T47D (cell line): ENCODE measurements at regions not wholly inside any gene's neighbourhood (a gene's known extent, or its start where the extent isn't known, plus 50 kb on each side); places are given as distances from the start of the nearest gene placed in this dataset.
A peak's percentile ranks its signal among the peaks of the same experiment; 100 is the strongest.

Experiments used
- DNase-seq, 2 experiments: peaks; one replicate each; pipeline versions ENCODE4 v3.0.0 to v3.0.0-alpha.2; 2011 to 2012; ENCODE audit warnings: low read depth in 1 of 2, low spot score in 1 of 2
- JUND ChIP-seq: IDR thresholded peaks from 2 replicates; pipeline ENCODE4 v1.6.1; 2012; ENCODE audit warnings: low read depth
- in situ Hi-C: cut with HindIII; loops from 2 replicates; pipeline ENCODE4 v1.10.0; 2016; ENCODE audit warnings: low sequenced_read_pairs, low pct_unique_long_range_greater_than_20kb

GRCh38 chr10:60508831-60509230 is 119.2 kb upstream of the ANK3 start:
- in situ Hi-C loops = no loop called here
- DNase-seq = peak in 1 of 2 experiments; percentile 7
- no peak for TF ChIP-seq JUND

- TF ChIP-seq JUND = no peak
- in situ Hi-C loops = no loop called here
- no peak for DNase-seq
Measured at GRCh38 chr10:60508037-60508436, 118.4 kb upstream of the ANK3 start.

- no peak for TF ChIP-seq JUND
- in situ Hi-C loops = no loop called here
Measured at GRCh38 chr10:60502621-60503020, 112.9 kb upstream of the ANK3 start.

GRCh38 chr10:60498985-60499384 is 109.3 kb upstream of the ANK3 start:
- in situ Hi-C loops = no loop called here

More at GRCh38 chr10:60502621-60503020, 112.9 kb upstream of the ANK3 start:
- DNase-seq = no peak

GRCh38 chr10:60497364-60497763 is 107.7 kb upstream of the ANK3 start:
- in situ Hi-C loops = no loop called here
- DNase-seq = no peak
- no peak for TF ChIP-seq JUND

More at GRCh38 chr10:60498985-60499384, 109.3 kb upstream of the ANK3 start:
- no peak for TF ChIP-seq JUND
- no peak for DNase-seq

GRCh38 chr10:60496181-60496580 is 106.5 kb upstream of the ANK3 start:
- in situ Hi-C loops = no loop called here
- TF ChIP-seq JUND = no peak
- DNase-seq = no peak

GRCh38 chr10:60495338-60496055 is 105.8 kb upstream of the ANK3 start:
- DNase-seq = no peak
- no peak for TF ChIP-seq JUND
- in situ Hi-C loops = no loop called here

GRCh38 chr10:60494774-60495173 is 105.1 kb upstream of the ANK3 start:
- no peak for DNase-seq
- in situ Hi-C loops = no loop called here
- TF ChIP-seq JUND = no peak

- in situ Hi-C loops = no loop called here
- TF ChIP-seq JUND = no peak
- no peak for DNase-seq
Measured at GRCh38 chr10:60491162-60491561, 101.5 kb upstream of the ANK3 start.

GRCh38 chr10:60490013-60490412 is 100.3 kb upstream of the ANK3 start:
- TF ChIP-seq JUND = no peak
- in situ Hi-C loops = no loop called here
- DNase-seq = no peak

- in situ Hi-C loops = no loop called here
- no peak for DNase-seq
- no peak for TF ChIP-seq JUND
Measured at GRCh38 chr10:60488111-60488669, 98.5 kb upstream of the ANK3 start.

GRCh38 chr10:60487543-60487942 is 97.9 kb upstream of the ANK3 start:
- TF ChIP-seq JUND = no peak
- in situ Hi-C loops = no loop called here
- no peak for DNase-seq

- no peak for TF ChIP-seq JUND
- in situ Hi-C loops = no loop called here
- no peak for DNase-seq
Measured at GRCh38 chr10:60485025-60485424, 95.3 kb upstream of the ANK3 start.

- in situ Hi-C loops = no loop called here
- no peak for DNase-seq
- TF ChIP-seq JUND = no peak
Measured at GRCh38 chr10:60480865-60481563, 91.3 kb upstream of the ANK3 start.
